H1 (cell line): ENCODE measurements at regions not wholly inside any gene's neighbourhood (a gene's known extent, or its start where the extent isn't known, plus 50 kb on each side); places are given as distances from the start of the nearest gene placed in this dataset.

Experiments
- CTCF ChIA-PET: fragments of 300-600 bp; sonication (Branson Sonifier 250); formaldehyde crosslinking; loops from one replicate; lab custom pipeline; 2021; ENCODE audit not compliant: partially characterized antibody; lab: Charles Lee
- POLR2A ChIA-PET: fragments of 300-600 bp; sonication (Branson Sonifier 250); formaldehyde crosslinking; loops from one replicate; lab custom pipeline; 2021; ENCODE audit warnings: inconsistent platforms; ENCODE audit not compliant: partially characterized antibody; lab: Charles Lee
- DNase-seq, 2 experiments: peaks; one replicate each; pipeline versions ENCODE4 v3.0.0 to v3.0.0-alpha.2; 2010 to 2022; ENCODE audit warnings: low spot score in 2 of 2, low read depth in 1 of 2, mixed read lengths in 1 of 2
- FAIRE-seq: peaks from 2 replicates; lab custom pipeline; 2011; peaks lifted over from hg19 to GRCh38; lab: Jason Lieb, UNC
- H2AFZ ChIP-seq: 2 replicates; pipeline ENCODE4 v1.8.1; 2012; ENCODE audit warnings: low read length, inconsistent platforms
- H2AK5ac ChIP-seq: 2 replicates; pipeline ENCODE4 v1.6.1; 2013; ENCODE audit warnings: low read depth, low read length
- H2BK120ac ChIP-seq: replicated peaks from 2 replicates; pipeline ENCODE3; 2013; ENCODE audit warnings: low read depth, low read length, inconsistent platforms
- H2BK12ac ChIP-seq: 2 replicates; pipeline ENCODE4 v1.6.1; 2013; ENCODE audit warnings: low read depth, low read length
- H2BK15ac ChIP-seq: 2 replicates; pipeline ENCODE4 v1.6.1; 2013; ENCODE audit warnings: low read length
- H2BK20ac ChIP-seq: 2 replicates; pipeline ENCODE4 v1.6.1; 2013; ENCODE audit warnings: low read length
- H2BK5ac ChIP-seq: 2 replicates; pipeline ENCODE4 v1.6.1; 2013; ENCODE audit warnings: low read depth, low read length
- H3K14ac ChIP-seq: 2 replicates; pipeline ENCODE4 v1.6.1; 2013; ENCODE audit warnings: inconsistent platforms; ENCODE audit not compliant: insufficient read length
- H3K18ac ChIP-seq: 2 replicates; pipeline ENCODE4 v1.6.1; 2013; ENCODE audit warnings: low read length; ENCODE audit errors: extremely low read depth
- H3K23ac ChIP-seq: 2 replicates; pipeline ENCODE4 v1.6.1; 2013; ENCODE audit warnings: inconsistent platforms; ENCODE audit not compliant: insufficient read length
- H3K23me2 ChIP-seq: 2 replicates; pipeline ENCODE4 v1.6.1; 2013; ENCODE audit warnings: low read depth, low read length
- H3K27ac ChIP-seq: 2 replicates; pipeline ENCODE4 v1.6.1; 2011; ENCODE audit warnings: low read depth, low read length, inconsistent platforms
- H3K27me3 ChIP-seq, 4 experiments: replicated peaks in 1 of 4; 1 replicate in 1 of 4; 2 replicates in 3 of 4; pipeline versions ENCODE4 v1.6.1 to v1.8.1; 2011 to 2013; ENCODE audit warnings: low read length in 3 of 4, mild to moderate bottlenecking in 3 of 4, inconsistent platforms in 2 of 4, mixed read lengths in 2 of 4, moderate library complexity in 1 of 4; ENCODE audit not compliant: control insufficient read depth in 3 of 4, insufficient read depth in 3 of 4; ENCODE audit errors: extremely low read depth in 1 of 4
- H3K36me3 ChIP-seq, 4 experiments: 2 replicates each; pipeline versions ENCODE4 v1.6.1 to v1.8.1; 2011 to 2013; ENCODE audit warnings: mild to moderate bottlenecking in 4 of 4, low read length in 3 of 4, moderate library complexity in 2 of 4, control low read depth in 1 of 4, inconsistent platforms in 1 of 4; ENCODE audit not compliant: insufficient read depth in 4 of 4, control insufficient read depth in 2 of 4
- H3K4ac ChIP-seq: replicated peaks from 2 replicates; pipeline ENCODE3; 2013; ENCODE audit warnings: low read length, low read depth, mixed read lengths, inconsistent platforms; ENCODE audit not compliant: insufficient read length
- H3K4me1 ChIP-seq, 4 experiments: replicated peaks in 1 of 4; 1 replicate in 1 of 4; 2 replicates in 3 of 4; pipeline versions ENCODE4 v1.6.1 to v1.8.1; 2011 to 2013; ENCODE audit warnings: low read length in 3 of 4, inconsistent platforms in 2 of 4, mixed read lengths in 1 of 4; ENCODE audit not compliant: insufficient read depth in 4 of 4, control insufficient read depth in 3 of 4
- H3K4me2 ChIP-seq, 2 experiments: 2 replicates each; pipeline versions ENCODE4 v1.6.1 to v1.8.1; 2011 to 2013; ENCODE audit warnings: low read depth in 2 of 2, low read length in 2 of 2, control low read depth in 1 of 2, inconsistent platforms in 1 of 2, mild to moderate bottlenecking in 1 of 2; ENCODE audit not compliant: insufficient read depth in 1 of 2
- H3K4me3 ChIP-seq, 4 experiments: fragments of 200-600, 300-600 bp in 1 of 4; sonication (generic), shearing (Covaris generic), sonication (Bioruptor Twin) in 1 of 4; 2 replicates each; pipeline versions ENCODE4 v1.5.1 to v1.8.1; 2011 to 2016; ENCODE audit warnings: low read length in 4 of 4, low read depth in 3 of 4, control low read depth in 2 of 4, inconsistent platforms in 2 of 4, mild to moderate bottlenecking in 2 of 4, mixed read lengths in 1 of 4, moderate library complexity in 1 of 4; ENCODE audit not compliant: insufficient read depth in 2 of 4; ENCODE audit errors: extremely low read depth in 1 of 4
- H3K56ac ChIP-seq: replicated peaks from 2 replicates; pipeline ENCODE3; 2013; ENCODE audit warnings: low read depth, mild to moderate bottlenecking, mixed read lengths, low read length, inconsistent platforms; ENCODE audit not compliant: insufficient read length
- H3K79me1 ChIP-seq: 2 replicates; pipeline ENCODE4 v1.6.1; 2013; ENCODE audit warnings: low read depth, low read length, control low read depth
- H3K79me2 ChIP-seq, 2 experiments: 2 replicates each; pipeline versions ENCODE4 v1.6.1 to v1.8.1; 2012 to 2013; ENCODE audit warnings: low read length in 2 of 2, mild to moderate bottlenecking in 2 of 2, inconsistent platforms in 1 of 2; ENCODE audit not compliant: insufficient read depth in 2 of 2, control insufficient read depth in 1 of 2
- H3K9ac ChIP-seq, 4 experiments: replicated peaks in 1 of 4; 1 replicate in 1 of 4; 2 replicates in 3 of 4; pipeline versions ENCODE4 v1.6.1 to v1.8.1; 2011 to 2013; ENCODE audit warnings: low read depth in 3 of 4, low read length in 3 of 4, control low read depth in 2 of 4, mild to moderate bottlenecking in 2 of 4, moderate library complexity in 2 of 4, inconsistent platforms in 1 of 4; ENCODE audit errors: extremely low read depth in 1 of 4
- H3K9me3 ChIP-seq, 2 experiments: 2 replicates each; pipeline versions ENCODE4 v1.6.1 to v1.8.1; 2012 to 2013; ENCODE audit warnings: mild to moderate bottlenecking in 2 of 2, moderate library complexity in 2 of 2, control low read depth in 1 of 2, inconsistent platforms in 1 of 2, low read depth in 1 of 2, low read length in 1 of 2, mixed read lengths in 1 of 2; ENCODE audit not compliant: insufficient read depth in 2 of 2
- H4K20me1 ChIP-seq, 2 experiments: replicated peaks in 1 of 2; 2 replicates each; pipeline versions ENCODE3 to v1.8.1; 2011 to 2013; ENCODE audit warnings: inconsistent platforms in 2 of 2, low read length in 2 of 2, mild to moderate bottlenecking in 1 of 2; ENCODE audit not compliant: insufficient read depth in 2 of 2, control insufficient read depth in 1 of 2
- H4K5ac ChIP-seq: 2 replicates; pipeline ENCODE4 v1.6.1; 2013; ENCODE audit warnings: low read length, low read depth, mixed read lengths, inconsistent platforms; ENCODE audit not compliant: insufficient read length
- H4K8ac ChIP-seq: 2 replicates; pipeline ENCODE4 v1.8.0; 2013; ENCODE audit warnings: mild to moderate bottlenecking, moderate library complexity, low read length, inconsistent platforms; ENCODE audit not compliant: insufficient read depth; ENCODE audit errors: extremely low read depth
- H4K91ac ChIP-seq: replicated peaks from 2 replicates; pipeline ENCODE3; 2013; ENCODE audit warnings: low read length, mixed read lengths, inconsistent platforms; ENCODE audit not compliant: insufficient read length
- CHD1 ChIP-seq: IDR thresholded peaks from 2 replicates; pipeline ENCODE4 v1.6.1; 2012; ENCODE audit warnings: low read depth, low read length, improper control_type of control experiment
- CHD2 ChIP-seq: IDR thresholded peaks from 2 replicates; pipeline ENCODE4 v1.6.1; 2012; ENCODE audit warnings: low read length, improper control_type of control experiment
- CTBP2 ChIP-seq: IDR thresholded peaks from 2 replicates; pipeline ENCODE4 v1.7.0; 2011; ENCODE audit warnings: borderline replicate concordance, mild to moderate bottlenecking, moderate library complexity, mixed read lengths, low read length; ENCODE audit not compliant: insufficient read depth, insufficient read length
- EGR1 ChIP-seq: IDR thresholded peaks from 2 replicates; pipeline ENCODE4 v1.6.1; 2011; ENCODE audit warnings: low read depth, low read length, borderline replicate concordance
- HDAC6 ChIP-seq: IDR thresholded peaks from one replicate; pipeline ENCODE4 v1.7.1; 2012; ENCODE audit warnings: low read depth, mild to moderate bottlenecking, inconsistent platforms, low read length, moderate library complexity
- NANOG ChIP-seq: IDR thresholded peaks from 2 replicates; pipeline ENCODE4 v1.6.1; 2011; ENCODE audit warnings: low read length, low read depth, mild to moderate bottlenecking, inconsistent platforms; ENCODE audit not compliant: insufficient read depth, poor library complexity, severe bottlenecking
- NRF1 ChIP-seq: IDR thresholded peaks from 2 replicates; pipeline ENCODE4 v1.6.1; 2011; ENCODE audit warnings: mild to moderate bottlenecking, low read depth, low read length, improper control_type of control experiment
- RXRA ChIP-seq: IDR thresholded peaks from 2 replicates; pipeline ENCODE4 v1.6.1; 2011; ENCODE audit warnings: low read depth, mild to moderate bottlenecking, low read length, moderate library complexity; ENCODE audit not compliant: insufficient read depth
- SP4 ChIP-seq: IDR thresholded peaks from 2 replicates; pipeline ENCODE4 v1.6.1; 2012; ENCODE audit warnings: low read length, inconsistent platforms
- SUZ12 ChIP-seq: fragments of 200-600 bp; sonication (generic); IDR thresholded peaks from 2 replicates; pipeline ENCODE4 v1.6.1; 2012; ENCODE audit warnings: mild to moderate bottlenecking, inconsistent platforms, low read length, moderate library complexity, mixed read lengths
- TAF7 ChIP-seq: optimal IDR thresholded peaks from 2 replicates; pipeline ENCODE3; 2011; ENCODE audit warnings: low read depth, mild to moderate bottlenecking, inconsistent platforms, low read length, moderate library complexity, borderline replicate concordance
- TBP ChIP-seq: IDR thresholded peaks from 2 replicates; pipeline ENCODE4 v1.6.1; 2011; ENCODE audit warnings: low read depth, low read length, improper control_type of control experiment
- TEAD4 ChIP-seq: IDR thresholded peaks from 2 replicates; pipeline ENCODE4 v1.6.1; 2012; ENCODE audit warnings: low read depth, low read length, inconsistent platforms, mixed read lengths
- WGBS, 2 experiments: shearing (Covaris generic) in 1 of 2; methylation state at CpG; one replicate each; pipeline versions ENCODE4 v1.1.6 to v1.1.7; 2013 to 2015; ENCODE audit warnings: low lambda C conversion rate in 2 of 2, mixed read lengths in 2 of 2, inconsistent platforms in 1 of 2, low coverage in 1 of 2, missing lambda C conversion rate in 1 of 2; ENCODE audit not compliant: insufficient replicate concordance in 2 of 2, insufficient coverage in 1 of 2, insufficient read length in 1 of 2; ENCODE audit errors: extremely low coverage in 1 of 2, missing lambda C conversion rate in 1 of 2; 5-methylcytosine and 5-hydroxymethylcytosine counted together

DNA sequence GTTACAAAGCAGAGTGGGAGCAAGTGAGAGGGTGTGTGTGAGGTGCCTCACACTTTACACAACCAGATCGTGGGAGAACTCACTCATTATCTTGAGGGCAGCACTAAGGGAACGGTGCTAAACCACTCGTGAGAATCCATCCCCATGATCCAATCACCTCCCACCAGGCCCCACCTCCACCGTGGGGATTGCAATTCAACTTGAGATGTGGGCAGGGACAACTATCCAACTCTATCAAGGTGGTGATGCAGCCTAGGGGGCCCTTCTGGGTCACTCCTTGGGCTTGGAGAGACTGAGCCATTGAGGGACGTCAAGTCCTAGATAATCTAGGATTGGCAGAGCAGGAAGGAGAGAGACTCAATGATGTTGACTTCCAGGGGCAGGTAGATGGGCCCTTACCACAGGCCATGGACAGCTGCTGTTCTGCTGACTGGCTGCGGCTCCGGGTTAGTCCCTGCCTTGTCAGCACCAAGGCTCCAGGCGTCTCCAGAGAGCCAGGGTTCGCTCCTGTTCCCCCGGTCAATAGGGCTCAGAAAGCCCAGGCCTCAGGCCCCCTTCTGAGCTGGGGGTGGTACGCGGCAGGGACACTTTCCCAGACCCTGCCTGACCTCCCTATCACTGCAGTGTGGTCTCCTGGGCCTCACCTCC lies 193.2 kb upstream of the HS6ST1 start:
- Histone ChIP-seq H3K56ac (no peak overlapping the region), H4K8ac (no peak overlapping the region), H3K9me3 (no peaks in the 10 kb centered on the region), H3K14ac (no peak overlapping the region), H3K9ac (no peak overlapping the region), H4K5ac (no peak overlapping the region), H3K23ac (no peak overlapping the region), H3K27ac (no peak overlapping the region), H2BK15ac (0 out of 2 replicates have a peak overlapping the region, but pooled peaks have one; percentile 29), H2BK120ac (no peak overlapping the region), H4K20me1 (no peaks in the 10 kb centered on the region), H3K27me3 (no peaks in the 10 kb centered on the region; a peak in 1 of 7 replicates), H3K4me3 (no peak overlapping the region), H2BK12ac (no peak overlapping the region), H3K4me2 (no peak overlapping the region), H3K79me2 (no peaks in the 10 kb centered on the region), H3K4me1 (peaks cover under 1 to 3% (median 2%) of the 10 kb centered on the region in 4 experiments; a peak in 4 of 7 replicates), H3K23me2 (no peaks in the 10 kb centered on the region), H2AK5ac (no peak overlapping the region), H2BK5ac (no peak overlapping the region), H2BK20ac (no peak overlapping the region), H3K79me1 (no peaks in the 10 kb centered on the region), H3K4ac (no peak overlapping the region), H3K36me3 (no peaks in the 10 kb centered on the region), H3K18ac (no peak overlapping the region), H2AFZ (no peak overlapping the region), H4K91ac (no peak overlapping the region)
- no peak for FAIRE-seq
- no peak for DNase-seq
- 93% methylated on average over 12 of the region's 12 CpGs; no CpG with 5 or more reads in 1 of the 2 experiments for WGBS, 2 experiments
- CTCF ChIA-PET: interaction anchor here (1.1 to 2.3 kb wide), 2 partner anchors 24 to 43 kb away, joined by 3 to 6 read pairs; no protein-coding TSS in a partner anchor
- no peak for TF ChIP-seq NRF1
- no peak for TF ChIP-seq NANOG
- TF ChIP-seq SP4: no peak
- no peak for TF ChIP-seq RXRA
- no peak for TF ChIP-seq EGR1
- no peak for TF ChIP-seq TEAD4
- TF ChIP-seq CHD1: no peak
- no peak for TF ChIP-seq CHD2
- TF ChIP-seq TAF7: no peak
- no peak for TF ChIP-seq SUZ12
- TF ChIP-seq CTBP2: no peak
- no peak for TF ChIP-seq HDAC6
- TF ChIP-seq TBP: no peak
- POLR2A ChIA-PET: no interaction called here
